SK-N-SH (cell line): ENCODE measurements at regions not wholly inside any gene's neighbourhood (a gene's known extent, or its start where the extent isn't known, plus 50 kb on each side); places are given as distances from the start of the nearest gene placed in this dataset.

ENCODE experiments used
- CTCF ChIA-PET: fragments of 300-600, 350-600 bp; formaldehyde crosslinking; extraction: SDS; loops from one replicate; lab custom pipeline; 2021; lab: Yijun Ruan, JAX
- POLR2A ChIA-PET: fragments of 350-600 bp; sonication (Branson Sonifier 250); formaldehyde crosslinking; extraction: SDS; loops from one replicate; lab custom pipeline; 2020; ENCODE audit warnings: antibody characterized with exemption, inconsistent platforms; lab: Yijun Ruan, JAX
- DNase-seq: peaks from one replicate; pipeline ENCODE4 v3.0.0; 2012
- H2AFZ ChIP-seq: fragments of 200-600 bp; sonication (generic); 2 replicates; pipeline ENCODE4 v1.8.1; 2016; ENCODE audit warnings: antibody characterized with exemption, mild to moderate bottlenecking, low read depth
- H3F3A ChIP-seq: fragments of 200-600 bp; sonication (generic); replicated peaks from 2 replicates; pipeline ENCODE3; 2016; ENCODE audit warnings: antibody characterized with exemption, mild to moderate bottlenecking; ENCODE audit not compliant: insufficient read depth
- H3K27ac ChIP-seq, 2 experiments: fragments of 200-500 bp in 1 of 2; fragments of 200-600 bp in 1 of 2; sonication (Bioruptor generic) in 1 of 2; sonication (generic), shearing (Covaris generic) in 1 of 2; 2 replicates each; pipeline versions ENCODE4 v1.5.1 to v1.6.1; 2014 to 2016; ENCODE audit warnings: low read depth in 2 of 2, inconsistent platforms in 1 of 2, low read length in 1 of 2, mild to moderate bottlenecking in 1 of 2, mixed read lengths in 1 of 2
- H3K27me3 ChIP-seq: fragments of 200-600 bp; sonication (generic), shearing (Covaris generic); 2 replicates; pipeline ENCODE4 v1.6.1; 2016; ENCODE audit warnings: mixed run types; ENCODE audit not compliant: insufficient read depth
- H3K36me3 ChIP-seq, 2 experiments: fragments of 200-500 bp in 1 of 2; fragments of 200-600 bp in 1 of 2; sonication (Bioruptor generic) in 1 of 2; sonication (generic) in 1 of 2; replicated peaks in 1 of 2; 2 replicates each; pipeline versions ENCODE3 to v1.5.1; 2014 to 2016; ENCODE audit warnings: low read length in 1 of 2, mild to moderate bottlenecking in 1 of 2; ENCODE audit not compliant: insufficient read depth in 2 of 2, control insufficient read depth in 1 of 2
- H3K4me1 ChIP-seq, 2 experiments: fragments of 200-500 bp in 1 of 2; fragments of 200-600 bp in 1 of 2; sonication (Bioruptor generic) in 1 of 2; sonication (generic), shearing (Covaris generic) in 1 of 2; 2 replicates each; pipeline versions ENCODE4 v1.5.1 to v1.6.1; 2014 to 2016; ENCODE audit warnings: low read depth in 1 of 2, low read length in 1 of 2, mixed run types in 1 of 2; ENCODE audit not compliant: insufficient read depth in 2 of 2, control insufficient read depth in 1 of 2
- H3K4me2 ChIP-seq: fragments of 200-600 bp; sonication (generic), shearing (Covaris generic); 2 replicates; pipeline ENCODE4 v1.6.1; 2017; ENCODE audit warnings: mixed run types
- H3K4me3 ChIP-seq, 2 experiments: fragments of 200-500 bp in 1 of 2; fragments of 200-600 bp in 1 of 2; sonication (Bioruptor generic) in 1 of 2; sonication (generic), shearing (Covaris generic) in 1 of 2; 2 replicates each; pipeline versions ENCODE4 v1.5.1 to v1.8.1; 2014 to 2016; ENCODE audit warnings: low read depth in 2 of 2, inconsistent platforms in 1 of 2, low read length in 1 of 2, mild to moderate bottlenecking in 1 of 2, mixed read lengths in 1 of 2, moderate library complexity in 1 of 2
- H3K79me2 ChIP-seq: fragments of 200-600 bp; sonication (generic); 2 replicates; pipeline ENCODE4 v1.8.1; 2017; ENCODE audit warnings: mild to moderate bottlenecking; ENCODE audit not compliant: insufficient read depth
- H3K9ac ChIP-seq: fragments of 200-600 bp; sonication (generic); 2 replicates; pipeline ENCODE4 v1.6.1; 2017; ENCODE audit warnings: mixed run types
- H3K9me2 ChIP-seq: fragments of 200-600 bp; sonication (generic); 2 replicates; pipeline ENCODE4 v1.6.1; 2017; ENCODE audit warnings: mixed run types
- H3K9me3 ChIP-seq: fragments of 200-600 bp; sonication (generic); 2 replicates; pipeline ENCODE4 v1.6.1; 2017; ENCODE audit warnings: mixed run types, mild to moderate bottlenecking, moderate library complexity
- H4K20me1 ChIP-seq: fragments of 200-600 bp; sonication (generic); 2 replicates; pipeline ENCODE4 v1.6.1; 2017; ENCODE audit warnings: mild to moderate bottlenecking, mixed run types; ENCODE audit not compliant: insufficient read depth
- CHD2 ChIP-seq: fragments of 150-350 bp; IDR thresholded peaks from 2 replicates; pipeline ENCODE4 v1.6.1; 2018; ENCODE audit warnings: low read length; ENCODE audit not compliant: partially characterized antibody
- CTCF ChIP-seq: fragments of 200-600 bp; sonication (generic); IDR thresholded peaks from 2 replicates; pipeline ENCODE4 v1.6.1; 2017; ENCODE audit warnings: antibody characterized with exemption, mild to moderate bottlenecking, moderate library complexity
- ELF1 ChIP-seq: IDR thresholded peaks from 2 replicates; pipeline ENCODE4 v1.4.0; 2012
- EP300 ChIP-seq, 2 experiments: IDR thresholded peaks; 2 replicates each; pipeline versions ENCODE4 v1.4.0 to v1.6.1; 2012; ENCODE audit warnings: borderline replicate concordance in 1 of 2, low read depth in 1 of 2, low read length in 1 of 2
- FOXJ3 ChIP-seq: sonication (generic); formaldehyde crosslinking; IDR thresholded peaks from 2 replicates; pipeline ENCODE4 v1.5.1; 2020; ENCODE audit warnings: mild to moderate bottlenecking, missing genetic modification reagents
- FOXM1 ChIP-seq: IDR thresholded peaks from 2 replicates; pipeline ENCODE4 v1.4.0; 2012; ENCODE audit warnings: low read depth, mild to moderate bottlenecking
- GATA2 ChIP-seq: sonication (generic); formaldehyde crosslinking; IDR thresholded peaks from 2 replicates; pipeline ENCODE4 v1.5.0; 2020; ENCODE audit warnings: mild to moderate bottlenecking, missing genetic modification reagents
- IRF3 ChIP-seq: fragments of 150-350 bp; IDR thresholded peaks from 2 replicates; pipeline ENCODE4 v1.6.1; 2016; ENCODE audit warnings: mild to moderate bottlenecking, low read depth, low read length
- JUND ChIP-seq: IDR thresholded peaks from 2 replicates; pipeline ENCODE4 v1.4.0; 2012
- MAX ChIP-seq: IDR thresholded peaks from 2 replicates; pipeline ENCODE4 v1.4.0; 2012; ENCODE audit warnings: low read depth
- MEF2A ChIP-seq: IDR thresholded peaks from 2 replicates; pipeline ENCODE4 v1.4.0; 2012; ENCODE audit warnings: low read depth, borderline replicate concordance
- NFIC ChIP-seq: IDR thresholded peaks from 2 replicates; pipeline ENCODE4 v1.4.0; 2012; ENCODE audit warnings: borderline replicate concordance
- NRF1 ChIP-seq: IDR thresholded peaks from 2 replicates; pipeline ENCODE4 v1.6.1; 2012; ENCODE audit warnings: low read depth, mild to moderate bottlenecking, low read length
- RCOR1 ChIP-seq: fragments of 150-350 bp; IDR thresholded peaks from 2 replicates; pipeline ENCODE4 v1.6.1; 2017; ENCODE audit warnings: antibody characterized with exemption, low read length
- REST ChIP-seq: IDR thresholded peaks from 2 replicates; pipeline ENCODE4 v1.6.1; 2012; ENCODE audit warnings: mild to moderate bottlenecking, low read depth, low read length, moderate library complexity
- RXRA ChIP-seq: IDR thresholded peaks from 2 replicates; pipeline ENCODE4 v1.4.0; 2012; ENCODE audit warnings: low read depth, mild to moderate bottlenecking, borderline replicate concordance
- USF1 ChIP-seq: IDR thresholded peaks from 2 replicates; pipeline ENCODE4 v1.4.0; 2012; ENCODE audit warnings: low read depth, borderline replicate concordance
- USF2 ChIP-seq: fragments of 150-350 bp; IDR thresholded peaks from 2 replicates; pipeline ENCODE4 v1.6.1; 2017; ENCODE audit warnings: antibody characterized with exemption, low read length, low read depth, borderline replicate concordance
- WGBS: methylation state at CpG from one replicate; pipeline ENCODE4 v1.1.6; 2017; ENCODE audit warnings: low lambda C conversion rate; 5-methylcytosine and 5-hydroxymethylcytosine counted together

GRCh38 chr17:77619326-77619725 lies 339.2 kb upstream of the TNRC6C start:
- DNase-seq: no peak
- peak overlapping the region; percentile 31; the same call in 1 of the 2 replicates for H3K4me2 ChIP-seq
- H3K4me3 ChIP-seq: no peak overlapping the region
- no peaks in the 10 kb centered on the region for H3F3A ChIP-seq
- no peaks in the 10 kb centered on the region for H3K9me2 ChIP-seq
- CTCF ChIA-PET: interaction anchor here (0.9 to 2.1 kb wide), 7 partner anchors 12 to 262 kb away, joined by 3 to 7 read pairs (median 3); no protein-coding TSS in a partner anchor
- no peaks in the 10 kb centered on the region for H3K9me3 ChIP-seq
- H3K27me3 ChIP-seq: no peaks in the 10 kb centered on the region
- no peak overlapping the region for H2AFZ ChIP-seq
- H3K27ac ChIP-seq: no peak overlapping the region
- TF ChIP-seq MAX (no peak), JUND (no peak), FOXJ3 (CRISPR knock-in tag) (no peak), EP300 (IDR thresholded peaks at IDR 0.05; ENCODE audit: borderline replicate concordance in 1 of 2, low read depth in 1 of 2, low read length in 1 of 2) (no peak), IRF3 (no peak), NRF1 (no peak), ELF1 (no peak), USF1 (no peak), REST (no peak), CHD2 (no peak), NFIC (no peak), USF2 (no peak), GATA2 (no peak), RCOR1 (no peak), FOXM1 (no peak), MEF2A (no peak), RXRA (no peak), CTCF (no peak)
- H4K20me1 ChIP-seq: no peaks in the 10 kb centered on the region
- 85% methylated on average over 4 of the region's 4 CpGs for WGBS
- no peaks in the 10 kb centered on the region for H3K79me2 ChIP-seq
- POLR2A ChIA-PET: interaction anchor here (1.2 kb wide), 1 partner anchor 339 kb away, joined by 3 read pairs; no protein-coding TSS in a partner anchor
- H3K9ac ChIP-seq: no peak overlapping the region
- H3K4me1 ChIP-seq: no peaks in the 10 kb centered on the region; a peak in 1 of 4 replicates
- H3K36me3 ChIP-seq: no peaks in the 10 kb centered on the region
